ENCODE measurements at regions not wholly inside any gene's neighbourhood (a gene's known extent, or its start where the extent isn't known, plus 50 kb on each side); places are given as distances from the start of the nearest gene placed in this dataset.
"Not testable (repeated sequence)": the region's sequence is repeated elsewhere in the genome, so short reads cannot be mapped to it uniquely, and the experiment has no call there.

DNA sequence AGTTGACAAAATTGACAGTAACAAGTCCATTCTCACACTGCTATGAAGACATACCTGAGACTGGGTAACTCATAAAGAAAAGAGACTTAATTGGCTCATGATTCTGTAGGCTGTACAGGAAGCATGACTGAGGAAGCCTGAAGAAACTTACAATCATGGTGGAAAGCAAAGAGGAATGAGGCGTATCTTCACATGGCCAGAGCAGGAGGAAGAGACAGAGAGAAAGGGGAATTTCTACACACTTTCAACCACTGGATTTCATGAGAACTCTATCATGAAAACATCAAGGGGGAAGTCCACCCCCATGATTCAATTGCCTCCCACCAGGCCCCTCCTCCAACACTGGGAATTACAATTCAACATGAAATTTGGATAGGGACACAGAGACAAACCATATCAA is 758.4 kb upstream of the SLITRK1 start:
- no peak for DNase-seq

DNA sequence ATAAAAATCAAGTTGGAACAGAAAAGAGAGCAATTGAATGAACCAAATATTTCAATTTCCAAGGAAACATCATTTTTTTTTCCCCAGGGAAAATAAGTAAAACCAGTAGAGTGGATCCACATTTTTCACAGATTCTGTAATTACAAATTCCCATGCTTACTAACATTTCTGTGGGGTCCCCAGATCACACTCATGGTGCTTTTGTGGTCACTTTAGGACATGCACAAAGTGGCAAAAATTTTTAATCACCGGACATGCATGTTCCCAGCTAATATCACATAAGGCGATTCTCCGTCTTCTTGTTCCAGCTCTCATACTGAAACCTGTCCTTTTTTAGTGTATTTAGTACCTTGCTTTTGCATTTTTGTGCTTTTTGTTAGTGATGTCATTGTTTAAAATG is 748.2 kb upstream of the SLITRK1 start:
- DNase-seq, result no peak

DNA sequence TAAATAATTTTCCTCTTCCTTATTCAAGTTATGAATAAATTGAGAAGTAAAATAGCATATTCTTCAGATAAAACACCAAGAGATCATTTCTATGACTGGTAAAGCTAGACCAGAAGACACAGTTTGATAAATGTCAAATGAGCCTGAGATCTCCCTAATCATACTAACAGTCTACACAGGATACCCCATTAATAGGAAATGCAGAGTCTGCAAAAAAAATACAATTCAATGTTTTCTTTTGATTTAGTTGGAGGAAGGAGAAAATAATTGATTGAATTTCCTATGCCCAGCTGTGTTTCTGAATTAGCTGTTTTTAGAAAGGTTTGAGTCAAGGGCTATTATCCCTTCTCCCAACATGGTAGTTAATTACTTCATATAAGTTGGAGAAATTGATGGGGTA is 734.6 kb upstream of the SLITRK1 start:
- no peak for DNase-seq

DNA sequence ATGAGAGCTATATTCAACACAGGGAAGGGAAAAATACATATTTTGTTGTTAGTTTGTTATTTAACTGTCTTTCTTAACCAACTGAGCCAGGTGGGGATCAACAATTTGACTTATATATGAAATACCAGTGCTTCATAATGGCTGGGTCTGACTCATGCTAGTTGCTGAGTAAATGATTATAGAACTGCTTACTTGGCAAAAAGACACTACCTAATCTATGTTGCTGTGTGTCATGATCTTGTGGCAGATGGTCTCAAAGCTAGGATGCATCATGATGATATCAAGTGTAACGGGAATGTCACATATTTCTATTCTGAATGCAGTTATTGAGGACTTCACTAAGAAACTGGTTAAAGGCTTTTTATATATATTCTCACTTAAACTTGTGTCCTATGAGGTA is 727.4 kb upstream of the SLITRK1 start:
- DNase-seq, result no peak

DNA sequence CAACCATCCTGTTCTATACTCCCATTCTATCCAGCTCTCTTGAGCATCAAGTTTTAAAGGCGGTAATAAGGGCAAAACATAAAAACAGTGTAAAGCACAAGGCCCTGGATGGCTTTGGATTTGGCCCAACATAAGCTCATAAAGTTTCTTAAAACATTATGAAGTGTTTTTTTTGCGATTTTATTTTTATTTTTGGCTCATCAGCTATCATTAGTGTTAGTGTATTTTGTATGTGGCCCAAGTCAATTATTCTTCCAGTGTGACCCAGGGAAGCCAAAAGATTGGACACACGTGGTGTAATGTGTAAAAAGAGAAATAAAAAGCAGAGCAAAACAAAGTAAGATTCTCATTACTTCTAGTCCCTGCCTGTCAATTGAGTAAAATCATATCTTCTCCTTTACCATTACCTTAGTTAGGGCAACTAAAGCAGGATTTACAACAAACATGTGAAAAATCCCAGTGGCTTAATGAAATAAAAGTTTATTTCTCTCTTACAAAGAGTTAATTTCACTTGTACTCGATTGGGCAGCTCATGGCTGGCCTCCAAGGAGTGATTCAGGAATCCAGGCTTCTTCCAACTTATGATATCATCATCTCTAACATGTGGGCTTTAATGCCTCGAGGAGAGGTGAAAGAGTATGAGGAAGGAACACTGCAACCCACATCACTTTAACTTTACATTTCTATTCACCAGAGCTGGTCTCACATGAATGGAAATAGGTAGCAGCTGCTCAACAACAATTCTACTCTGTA is 725.2 kb upstream of the SLITRK1 start:
- DNase-seq, result no peak

DNA sequence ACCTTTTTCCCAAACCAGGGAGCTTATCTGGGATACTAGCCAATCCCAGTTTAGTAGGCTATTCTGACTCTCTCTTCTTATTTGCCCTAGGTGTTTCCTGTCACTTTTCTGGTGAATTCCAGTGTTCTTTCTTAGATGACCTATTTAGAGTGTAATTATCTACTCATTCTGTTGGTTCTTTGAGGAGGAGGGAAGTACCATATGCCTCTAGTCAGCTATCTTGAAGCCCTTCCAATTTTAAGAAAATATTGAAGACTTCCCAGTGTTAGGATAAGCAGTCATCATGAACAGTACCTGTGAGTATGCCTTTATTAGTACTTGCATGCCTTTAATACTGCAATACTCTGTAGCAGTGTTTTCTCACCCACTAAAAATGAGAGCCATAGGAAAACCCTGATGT is 724.3 kb upstream of the SLITRK1 start:
- DNase-seq, result no peak

DNA sequence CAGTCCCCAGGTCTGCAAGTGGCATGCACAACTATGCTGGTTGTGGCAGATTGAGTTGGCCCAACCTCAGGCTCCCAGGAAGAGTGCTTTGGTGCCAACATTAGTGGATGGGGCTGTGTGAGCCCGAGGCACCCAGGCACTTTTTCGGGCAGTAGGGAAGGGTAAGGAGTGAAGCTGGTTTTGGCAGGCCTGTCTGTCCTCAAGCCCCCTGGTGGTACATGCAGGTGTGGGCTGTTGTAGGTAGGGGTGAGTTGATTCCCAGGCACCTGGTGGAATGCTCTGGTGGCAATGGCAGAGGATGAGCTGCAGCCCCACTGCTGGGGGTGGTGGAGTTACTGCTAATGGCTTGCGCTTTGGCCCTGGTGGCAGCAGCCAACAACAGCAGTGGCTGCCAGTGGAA is 723.7 kb upstream of the SLITRK1 start:
- DNase-seq, result no peak

DNA sequence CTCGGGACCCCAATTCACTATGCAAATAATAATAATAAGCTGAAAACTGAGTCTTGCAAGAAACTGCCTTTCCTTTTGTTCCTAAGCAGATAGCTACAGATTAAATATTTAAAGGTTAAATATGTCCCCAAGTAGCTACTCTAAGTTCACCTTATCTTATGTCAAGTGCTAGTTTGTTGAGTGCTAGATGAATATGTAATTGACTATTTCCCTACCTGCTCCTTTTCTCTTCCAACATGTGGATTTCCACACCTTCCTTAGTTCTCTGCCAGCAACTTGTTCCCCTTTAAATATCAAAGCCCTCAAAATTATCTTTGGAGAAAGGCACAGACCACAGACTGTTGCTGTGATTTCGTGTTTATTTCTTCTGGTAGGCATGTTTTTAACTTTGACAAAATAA is 709.2 kb upstream of the SLITRK1 start:
- DNase-seq, result no peak

DNA sequence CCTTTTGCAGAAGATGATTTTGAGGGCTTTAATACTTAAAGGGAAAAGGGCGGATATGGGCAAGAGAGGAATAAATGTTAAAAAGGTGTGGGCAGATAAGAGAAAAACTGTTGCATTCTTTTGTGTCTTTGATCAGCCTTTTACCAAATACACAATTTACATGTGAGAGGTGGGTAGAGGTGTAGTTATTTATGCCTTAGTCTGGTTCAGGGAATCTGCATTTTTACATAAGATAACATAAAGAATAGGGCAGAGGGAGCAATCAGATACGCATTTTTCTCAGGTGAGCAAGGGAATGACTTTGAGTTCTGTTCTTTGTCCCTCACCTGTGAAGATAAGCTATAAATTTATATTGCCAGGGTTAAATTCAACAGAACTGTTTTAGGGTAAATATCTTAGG is 708.4 kb upstream of the SLITRK1 start:
- DNase-seq, result no peak

DNA sequence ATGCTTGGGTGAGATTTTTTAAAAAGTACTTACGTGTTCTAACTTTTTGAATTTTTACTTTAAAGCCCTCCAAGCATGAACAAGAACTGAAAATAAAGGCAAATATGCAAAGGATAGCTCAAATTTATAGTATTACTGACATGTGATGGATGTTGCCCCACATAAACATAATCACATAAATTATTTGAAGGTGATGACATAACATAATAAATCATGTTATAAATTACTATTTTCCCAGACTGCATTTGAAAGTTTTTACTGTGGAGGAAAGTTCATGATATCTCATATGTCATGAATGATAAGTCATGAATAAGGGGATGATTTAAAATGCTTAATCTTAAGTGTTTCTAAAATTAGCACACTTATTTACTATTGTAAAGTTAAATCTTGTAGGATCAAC is 705.7 kb upstream of the SLITRK1 start:
- DNase-seq, result no peak

DNA sequence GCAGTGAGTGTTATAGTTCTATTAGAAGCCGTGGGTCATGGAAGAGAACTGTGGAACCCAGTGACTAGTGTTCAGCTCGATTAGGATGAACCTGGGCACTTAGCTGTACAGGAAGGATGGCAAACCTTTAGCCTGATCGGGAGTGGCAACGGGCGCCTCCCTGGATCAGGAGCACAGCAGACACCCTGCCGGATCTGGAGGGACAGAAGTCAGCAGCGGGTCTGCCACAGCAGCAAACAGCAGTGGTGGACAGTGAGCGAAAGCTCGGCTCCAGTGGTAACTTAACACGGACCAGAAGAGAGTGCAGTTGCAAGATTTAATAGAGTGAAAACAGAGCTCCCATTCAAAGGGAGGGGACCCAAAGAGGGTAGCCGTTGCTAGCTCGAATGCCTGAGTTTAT is 697.6 kb upstream of the SLITRK1 start:
- DNase-seq, result not testable (repeated sequence)

DNA sequence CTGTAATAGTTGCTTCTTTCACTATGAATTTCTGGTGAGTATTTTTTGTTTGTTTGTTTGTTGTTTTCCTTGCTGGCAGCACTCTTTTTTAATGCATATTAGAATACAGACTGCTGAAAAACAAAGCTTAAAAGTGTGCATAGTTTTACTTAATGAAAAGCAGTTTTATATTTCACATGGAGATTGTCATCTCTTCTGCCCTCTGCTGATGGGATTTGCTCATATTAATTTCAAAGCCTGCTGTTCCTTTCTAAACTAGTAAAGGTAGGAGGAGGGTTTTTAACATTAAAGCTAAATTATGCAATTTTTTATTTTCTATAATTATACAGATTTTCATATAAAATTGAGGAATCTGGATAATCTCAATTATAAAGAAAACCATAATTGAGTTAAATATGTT is 692.6 kb upstream of the SLITRK1 start:
- DNase-seq, result no peak

DNA sequence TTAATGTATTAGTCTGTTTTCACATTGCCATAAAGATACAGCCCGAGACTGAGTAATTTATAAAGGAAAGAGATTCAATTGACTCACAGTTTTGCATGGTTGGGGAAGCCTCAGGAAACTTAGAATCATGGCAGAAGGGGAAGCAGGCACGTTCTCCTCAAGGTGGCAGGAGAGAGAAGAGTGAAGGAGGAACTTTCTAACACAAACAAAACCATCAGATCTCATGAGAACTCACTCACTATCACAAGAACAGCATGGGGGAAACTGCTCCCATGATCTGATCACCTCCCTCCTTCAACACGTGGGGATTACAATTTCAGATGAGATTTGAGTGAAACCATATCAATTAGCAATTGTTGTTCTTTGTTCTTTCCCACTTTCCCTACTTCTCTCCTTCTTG is 689.0 kb upstream of the SLITRK1 start:
- DNase-seq, result peak in 1 of 2 donors; percentile 1

DNA sequence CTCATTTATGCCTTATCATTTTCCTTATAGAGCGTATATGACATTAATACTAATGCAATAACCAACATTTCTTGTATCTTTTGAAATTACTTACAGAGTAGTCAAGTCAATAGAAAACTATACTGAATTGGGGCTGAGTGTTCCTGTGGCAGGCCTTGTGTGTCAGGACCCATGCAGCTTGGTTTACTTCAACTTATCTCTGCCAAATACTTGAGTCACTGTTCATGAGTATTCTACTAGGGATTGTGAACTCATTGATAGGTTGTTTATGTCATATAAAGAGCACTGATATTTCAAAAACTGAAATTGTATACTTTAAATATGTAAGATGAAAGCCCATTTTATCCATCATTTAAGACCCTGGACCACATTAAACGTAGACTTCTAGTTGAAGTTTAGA is 688.6 kb upstream of the SLITRK1 start:
- no peak for DNase-seq

DNA sequence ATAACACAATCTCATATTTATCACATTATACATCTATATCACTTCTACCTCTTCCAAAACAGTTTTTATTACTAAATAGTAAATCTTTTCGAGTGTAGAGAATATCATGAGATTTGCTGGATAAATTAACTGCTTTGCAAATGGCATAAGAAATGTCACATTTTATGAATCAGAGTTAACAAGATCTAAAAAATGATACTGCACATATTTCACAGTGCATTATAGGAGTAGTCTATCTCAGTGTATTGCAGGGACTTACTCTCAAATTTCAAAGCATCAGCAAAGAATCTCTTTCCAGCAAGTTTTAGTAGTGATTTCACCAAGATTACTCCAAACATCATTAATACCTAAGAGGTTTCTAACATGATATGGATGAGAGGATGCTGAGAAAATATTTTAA is 687.1 kb upstream of the SLITRK1 start:
- no peak for DNase-seq

DNA sequence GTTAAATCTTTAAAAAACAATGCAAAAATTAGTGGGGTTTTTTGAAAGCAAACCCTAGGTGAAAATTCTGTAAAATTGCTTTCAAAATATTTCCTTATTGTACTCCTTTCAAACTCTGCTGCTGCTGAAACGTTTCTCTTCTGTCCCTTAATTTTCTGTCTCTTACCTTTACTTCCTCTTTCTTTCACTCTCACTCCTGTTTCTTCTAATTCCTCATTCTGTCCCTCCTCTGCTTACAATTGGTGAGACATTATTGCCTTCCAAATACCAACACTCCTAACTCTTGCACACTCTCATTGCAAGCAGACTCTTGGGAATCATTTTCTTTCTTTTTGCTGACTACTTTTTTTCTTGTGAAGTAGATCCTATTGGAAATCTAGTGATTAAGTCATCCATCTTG is 685.6 kb upstream of the SLITRK1 start:
- no peak for DNase-seq

DNA sequence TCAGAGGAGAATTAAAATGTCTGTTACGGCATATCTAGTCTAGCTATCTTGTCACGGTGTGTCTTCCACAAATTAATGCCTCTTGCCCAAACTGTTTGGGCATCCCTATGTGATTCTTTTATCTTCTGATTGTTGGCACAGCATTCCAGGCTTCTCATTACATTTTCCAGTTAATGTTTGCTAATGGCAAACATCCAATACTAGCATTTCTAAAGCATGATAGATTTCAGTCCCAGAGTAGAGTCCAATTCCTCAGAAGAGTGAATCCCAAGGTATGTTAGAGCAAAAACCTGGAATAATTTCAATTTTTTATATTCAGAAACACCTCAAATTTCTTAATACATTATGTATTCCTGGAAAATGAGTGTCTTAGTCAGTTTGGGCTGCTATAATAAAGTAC is 684.5 kb upstream of the SLITRK1 start:
- DNase-seq, result no peak

DNA sequence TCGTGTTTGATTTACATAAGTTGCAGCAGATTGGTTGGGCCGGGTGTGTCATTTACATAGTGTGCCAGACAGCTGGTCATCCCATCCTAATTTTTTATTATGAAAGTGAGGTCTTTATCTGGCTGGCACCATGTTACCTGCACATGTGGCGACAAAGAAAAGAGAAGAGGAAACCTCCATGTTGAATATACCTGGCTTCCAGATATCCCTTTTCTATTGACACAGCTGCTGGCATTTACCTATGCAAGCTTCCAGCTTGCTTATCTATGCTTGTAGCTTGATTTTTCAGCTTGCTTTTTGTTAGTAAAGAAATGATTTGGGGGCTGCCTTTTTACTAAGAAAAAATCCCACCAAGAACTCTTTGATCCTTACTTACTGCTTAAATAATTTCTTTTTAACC is 681.3 kb upstream of the SLITRK1 start:
- no peak for DNase-seq

DNA sequence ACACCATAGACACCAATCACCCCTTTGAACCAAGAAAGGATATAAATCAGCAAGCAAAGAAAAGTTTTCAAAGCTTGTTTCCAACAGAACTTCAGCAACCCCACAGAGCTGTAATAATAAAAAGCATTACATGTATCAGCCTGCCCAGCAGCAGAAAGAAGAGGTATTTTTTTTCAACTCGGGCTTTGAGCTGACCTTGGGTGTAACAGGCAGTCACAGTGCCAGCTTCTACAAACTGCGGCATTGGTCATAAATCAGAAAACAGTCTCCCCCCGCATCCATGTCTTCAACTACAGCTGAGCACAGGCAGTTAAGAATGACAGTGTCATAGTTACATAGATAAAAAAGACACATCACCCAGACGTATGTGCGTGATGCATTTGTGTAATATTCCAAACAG is 671.0 kb upstream of the SLITRK1 start:
- no peak for DNase-seq

DNA sequence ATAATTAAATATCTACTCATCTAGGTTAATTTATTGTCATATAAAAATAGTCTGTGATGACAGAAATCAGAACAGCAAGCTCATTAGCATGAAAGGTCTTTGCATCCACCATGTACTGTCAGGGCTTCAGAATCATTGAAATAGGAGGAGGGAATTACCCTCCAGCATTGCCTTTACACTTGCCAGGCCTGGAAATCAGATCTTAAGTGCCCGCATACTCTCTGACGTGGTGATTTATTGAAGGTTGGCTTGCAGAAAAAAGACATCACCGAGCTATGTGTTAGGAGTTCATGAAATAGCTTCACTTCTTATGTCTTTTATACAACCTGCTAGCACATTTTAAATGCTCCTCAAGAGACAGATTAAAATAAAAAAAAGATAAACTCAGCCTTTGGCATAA is 661.7 kb upstream of the SLITRK1 start:
- DNase-seq, result no peak

DNA sequence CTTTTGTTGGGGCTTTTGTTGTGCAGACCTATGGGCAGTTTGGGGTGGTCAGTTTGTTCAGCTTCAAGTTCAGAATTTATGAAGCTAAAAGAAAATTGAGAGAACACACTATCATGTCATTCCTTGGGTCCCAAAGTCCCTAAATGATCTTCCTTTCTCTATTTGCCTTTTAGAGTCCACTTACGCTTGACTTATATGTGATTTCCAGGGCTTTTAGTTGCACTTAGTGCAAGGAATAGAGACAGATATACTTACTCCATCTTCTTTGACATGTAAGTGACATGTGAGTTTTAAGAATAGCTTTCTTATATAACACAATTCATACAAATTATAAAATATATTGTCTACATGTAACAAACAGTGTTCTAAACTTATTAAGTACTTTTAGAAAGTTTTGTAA is 660.1 kb upstream of the SLITRK1 start:
- DNase-seq, result no peak

DNA sequence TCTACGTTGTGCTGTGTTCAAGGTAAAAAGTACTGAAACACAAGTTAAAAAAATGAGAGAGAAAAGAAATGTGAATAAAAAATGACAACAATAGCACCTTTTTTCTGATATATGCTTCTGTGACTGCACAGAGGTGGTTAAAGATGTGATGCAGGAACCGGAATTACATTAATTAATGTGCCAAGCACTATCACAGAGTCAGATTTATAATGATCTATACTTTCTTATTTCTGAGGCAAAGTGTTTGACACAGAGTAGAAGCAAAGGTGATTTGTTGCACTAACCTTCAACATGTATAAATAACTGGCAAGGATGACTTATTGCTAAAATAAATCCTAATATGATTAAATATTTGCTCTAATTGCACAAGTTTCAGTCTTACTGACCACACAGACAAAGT is 654.6 kb upstream of the SLITRK1 start:
- no peak for DNase-seq

DNA sequence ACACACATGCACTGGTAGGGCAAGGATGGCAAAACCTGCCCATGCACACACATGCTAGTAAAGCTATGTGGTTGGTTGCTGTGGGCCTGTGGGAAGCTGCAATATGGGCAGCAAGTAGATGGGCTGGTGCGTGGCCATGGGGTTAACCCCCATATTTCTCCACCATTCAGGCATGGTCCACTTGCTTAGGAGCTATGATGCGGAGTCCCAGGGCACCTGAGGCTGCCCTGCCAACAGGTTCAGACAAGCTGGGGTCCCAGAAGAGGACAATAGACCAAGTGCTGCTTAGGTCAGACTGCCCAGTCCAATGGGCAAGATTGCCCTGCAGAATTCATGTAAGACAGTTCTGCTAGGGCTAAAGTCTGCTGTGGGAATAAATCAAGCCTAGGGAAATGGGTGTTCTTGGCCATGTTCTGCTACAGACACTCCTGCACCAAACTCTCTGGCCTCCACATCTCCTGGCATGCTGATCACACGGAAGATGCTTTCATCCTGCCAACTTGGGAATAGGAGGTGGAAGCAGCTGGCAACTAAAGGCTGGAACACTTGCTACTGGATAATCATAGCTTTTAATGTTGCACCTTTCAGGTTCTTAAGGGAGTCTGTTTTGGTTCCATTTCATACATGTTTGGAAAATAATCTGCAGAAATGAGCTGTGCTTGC is 646.3 kb upstream of the SLITRK1 start:
- DNase-seq, result no peak

DNA sequence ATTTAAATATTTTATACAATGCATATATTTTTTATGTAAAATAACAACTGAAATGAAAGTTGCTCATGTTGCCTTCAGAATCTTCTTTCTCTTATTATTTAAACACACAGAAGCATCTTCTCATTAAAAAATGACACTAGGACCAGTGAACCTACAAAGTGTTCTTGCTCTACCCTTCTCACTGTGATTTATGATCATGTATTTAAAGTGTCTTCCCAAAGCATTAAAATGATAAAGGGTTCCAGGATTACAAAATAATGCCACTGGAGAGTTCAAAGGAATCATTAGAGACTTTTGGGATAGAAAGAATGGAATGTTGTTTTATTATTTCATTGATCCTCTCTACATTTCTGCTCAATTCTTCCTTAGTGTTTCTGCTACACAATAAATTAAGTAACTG is 643.6 kb upstream of the SLITRK1 start:
- DNase-seq, result no peak

DNA sequence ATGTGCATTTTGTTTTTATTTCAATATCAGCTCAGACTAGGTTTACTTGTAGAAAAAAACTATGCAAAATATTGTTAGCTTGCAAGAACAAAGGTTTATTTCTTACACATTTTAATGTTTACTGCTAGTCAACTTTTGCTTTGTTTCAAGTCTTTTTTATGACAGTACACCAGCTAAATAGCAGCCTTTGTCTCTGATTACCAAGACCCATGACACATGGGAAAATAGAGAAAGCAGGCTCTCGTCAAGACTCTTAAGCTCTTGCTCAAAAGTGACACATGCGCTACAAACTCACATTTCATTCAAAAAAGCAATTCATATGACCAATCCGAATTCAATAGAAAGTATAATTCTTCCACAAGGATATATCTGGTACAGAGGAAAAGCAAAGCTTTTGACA is 642.3 kb upstream of the SLITRK1 start:
- DNase-seq, result no peak
